ENCODE measurements at regions not wholly inside any gene's neighbourhood (a gene's known extent, or its start where the extent isn't known, plus 50 kb on each side); places are given as distances from the start of the nearest gene placed in this dataset.

DNA sequence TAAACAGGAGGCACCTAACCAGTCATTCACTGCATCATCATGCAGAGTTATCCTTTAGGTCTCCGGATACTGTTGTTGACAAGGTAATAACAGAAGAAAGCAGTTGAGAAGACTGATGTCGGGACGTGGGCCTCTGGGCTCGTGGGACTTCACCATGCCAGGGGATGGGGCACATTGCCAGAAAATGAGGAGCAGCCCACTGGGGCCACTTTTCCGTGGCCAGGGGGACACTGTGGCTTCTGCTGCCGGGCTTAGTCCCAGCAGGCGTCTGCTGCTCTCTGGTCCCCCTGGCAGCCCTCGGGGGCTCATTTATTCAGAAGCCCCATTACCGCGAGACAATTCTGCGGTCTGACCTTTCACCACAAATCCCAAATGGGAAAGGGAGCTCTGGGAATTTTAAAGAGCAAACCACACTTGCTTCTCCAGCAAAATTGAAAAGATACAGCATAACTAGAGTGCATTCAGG lies 201.2 kb downstream of the DAD1 start:
- TF ChIP-seq, protein P1, sequence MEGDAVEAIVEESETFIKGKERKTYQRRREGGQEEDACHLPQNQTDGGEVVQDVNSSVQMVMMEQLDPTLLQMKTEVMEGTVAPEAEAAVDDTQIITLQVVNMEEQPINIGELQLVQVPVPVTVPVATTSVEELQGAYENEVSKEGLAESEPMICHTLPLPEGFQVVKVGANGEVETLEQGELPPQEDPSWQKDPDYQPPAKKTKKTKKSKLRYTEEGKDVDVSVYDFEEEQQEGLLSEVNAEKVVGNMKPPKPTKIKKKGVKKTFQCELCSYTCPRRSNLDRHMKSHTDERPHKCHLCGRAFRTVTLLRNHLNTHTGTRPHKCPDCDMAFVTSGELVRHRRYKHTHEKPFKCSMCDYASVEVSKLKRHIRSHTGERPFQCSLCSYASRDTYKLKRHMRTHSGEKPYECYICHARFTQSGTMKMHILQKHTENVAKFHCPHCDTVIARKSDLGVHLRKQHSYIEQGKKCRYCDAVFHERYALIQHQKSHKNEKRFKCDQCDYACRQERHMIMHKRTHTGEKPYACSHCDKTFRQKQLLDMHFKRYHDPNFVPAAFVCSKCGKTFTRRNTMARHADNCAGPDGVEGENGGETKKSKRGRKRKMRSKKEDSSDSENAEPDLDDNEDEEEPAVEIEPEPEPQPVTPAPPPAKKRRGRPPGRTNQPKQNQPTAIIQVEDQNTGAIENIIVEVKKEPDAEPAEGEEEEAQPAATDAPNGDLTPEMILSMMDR (optimal IDR thresholded peaks at IDR 0.05 in 1 of 3, IDR thresholded peaks at IDR 0.05 in 1 of 3, conservative IDR thresholded peaks at IDR 0.05 in 1 of 3; ENCODE audit: extremely low read depth in 1 of 3, insufficient read depth in 2 of 3, low read length in 3 of 3) = no peak
- TF ChIP-seq EZH2 (IDR thresholded peaks at IDR 0.05; ENCODE audit: low read length) = no peak
